Coronary artery (tissue), 2 donors: ENCODE measurements at regions not wholly inside any gene's neighbourhood (a gene's known extent, or its start where the extent isn't known, plus 50 kb on each side); places are given as distances from the start of the nearest gene placed in this dataset.

Experiments
- DNase-seq: peaks from one replicate; pipeline ENCODE4 v3.0.0-alpha.2; 2017; ENCODE audit warnings: low spot score
- H3K27ac ChIP-seq, 2 donors: fragments of 200-600 bp; sonication (generic); one replicate each; pipeline ENCODE4 v1.5.1; 2016 to 2019
- H3K4me3 ChIP-seq: fragments of 200-600 bp; sonication (generic); 2 replicates; pipeline ENCODE4 v1.5.1; 2016; ENCODE audit warnings: mild to moderate bottlenecking, moderate library complexity
- CTCF ChIP-seq: fragments of 200-600 bp; sonication (generic); IDR thresholded peaks from one replicate; pipeline ENCODE4 v1.5.1; 2019; ENCODE audit warnings: antibody characterized with exemption

GRCh38 chr3:102887431-102887830 is 452.6 kb downstream of the ZPLD1 start:
- H3K4me3 ChIP-seq, result no peak overlapping the region
- no peak overlapping the region for H3K27ac ChIP-seq
- no peak for TF ChIP-seq CTCF
- DNase-seq, result no peak

- no peak for DNase-seq
- no peak for TF ChIP-seq CTCF
- H3K27ac ChIP-seq, result no peak overlapping the region
- no peak overlapping the region for H3K4me3 ChIP-seq
Measured at GRCh38 chr3:102896851-102897621, 462.2 kb downstream of the ZPLD1 start.

GRCh38 chr3:102904629-102905028 is 469.8 kb downstream of the ZPLD1 start:
- Histone ChIP-seq H3K4me3 (no peak overlapping the region), H3K27ac (no peak overlapping the region)
- TF ChIP-seq CTCF, result no peak
- DNase-seq, result no peak

GRCh38 chr3:102905811-102906210 is 471.0 kb downstream of the ZPLD1 start:
- no peak for DNase-seq

GRCh38 chr3:102906818-102907217 is 472.0 kb downstream of the ZPLD1 start:
- DNase-seq, result no peak
- no peak for TF ChIP-seq CTCF
- H3K27ac ChIP-seq, result no peak overlapping the region
- no peak overlapping the region for H3K4me3 ChIP-seq

More at GRCh38 chr3:102905811-102906210, 471.0 kb downstream of the ZPLD1 start:
- Histone ChIP-seq H3K4me3 (no peak overlapping the region), H3K27ac (no peak overlapping the region)
- no peak for TF ChIP-seq CTCF

GRCh38 chr3:102909904-102910303 is 475.1 kb downstream of the ZPLD1 start:
- H3K4me3 ChIP-seq, result no peak overlapping the region
- no peak for TF ChIP-seq CTCF
- H3K27ac ChIP-seq, result no peak overlapping the region
- DNase-seq, result no peak

GRCh38 chr3:102916532-102916931 is 481.7 kb downstream of the ZPLD1 start:
- TF ChIP-seq CTCF, result no peak
- no peak overlapping the region for H3K27ac ChIP-seq
- no peak for DNase-seq
- no peak overlapping the region for H3K4me3 ChIP-seq
